H9 (cell line): ENCODE measurements at regions not wholly inside any gene's neighbourhood (a gene's known extent, or its start where the extent isn't known, plus 50 kb on each side); places are given as distances from the start of the nearest gene placed in this dataset.

Experiments used
- DNase-seq: peaks from one replicate; pipeline ENCODE4 v3.0.0-alpha.2; 2017
- H2AFZ ChIP-seq: one replicate; pipeline ENCODE4 v1.6.1; 2013; ENCODE audit warnings: mild to moderate bottlenecking, low read length, control low read depth, moderate library complexity
- H2AK5ac ChIP-seq: 2 replicates; pipeline ENCODE4 v1.6.1; 2013; ENCODE audit warnings: low read length, control low read depth, mixed read lengths; ENCODE audit not compliant: insufficient read length
- H2BK120ac ChIP-seq: one replicate; pipeline ENCODE4 v1.6.1; 2013; ENCODE audit warnings: low read depth, mild to moderate bottlenecking, low read length, control low read depth, inconsistent platforms; ENCODE audit not compliant: poor library complexity, severe bottlenecking
- H2BK12ac ChIP-seq: 2 replicates; pipeline ENCODE4 v1.6.1; 2013; ENCODE audit warnings: low read length, control low read depth, mixed read lengths, low read depth; ENCODE audit not compliant: insufficient read length
- H2BK15ac ChIP-seq: 2 replicates; pipeline ENCODE4 v1.6.1; 2013; ENCODE audit warnings: low read depth, low read length, control low read depth
- H2BK20ac ChIP-seq: one replicate; pipeline ENCODE4 v1.6.1; 2013; ENCODE audit warnings: low read depth, mild to moderate bottlenecking, low read length, control low read depth, inconsistent platforms; ENCODE audit not compliant: poor library complexity, severe bottlenecking
- H2BK5ac ChIP-seq: 2 replicates; pipeline ENCODE4 v1.6.1; 2013; ENCODE audit warnings: low read length, control low read depth, mixed read lengths; ENCODE audit not compliant: insufficient read length
- H3K14ac ChIP-seq: 2 replicates; pipeline ENCODE4 v1.6.1; 2013; ENCODE audit warnings: low read length, control low read depth; ENCODE audit not compliant: insufficient read depth
- H3K18ac ChIP-seq: 2 replicates; pipeline ENCODE4 v1.6.1; 2013; ENCODE audit warnings: low read depth, mild to moderate bottlenecking, mixed read lengths, low read length, control low read depth; ENCODE audit not compliant: insufficient read length
- H3K23ac ChIP-seq: 2 replicates; pipeline ENCODE4 v1.6.1; 2013; ENCODE audit warnings: low read length, control low read depth, mixed read lengths, low read depth; ENCODE audit not compliant: insufficient read length
- H3K23me2 ChIP-seq: 2 replicates; pipeline ENCODE4 v1.6.1; 2013; ENCODE audit warnings: low read depth, mild to moderate bottlenecking, mixed read lengths, low read length, control low read depth; ENCODE audit not compliant: insufficient read length, poor library complexity, severe bottlenecking
- H3K27ac ChIP-seq: 2 replicates; pipeline ENCODE4 v1.5.1; 2013; ENCODE audit warnings: low read length, control low read depth, mixed read lengths, low read depth; ENCODE audit not compliant: insufficient read length
- H3K27me3 ChIP-seq: 2 replicates; pipeline ENCODE4 v1.6.1; 2013; ENCODE audit warnings: low read length, control low read depth, inconsistent platforms; ENCODE audit not compliant: insufficient read depth
- H3K4ac ChIP-seq: 2 replicates; pipeline ENCODE4 v1.6.1; 2013; ENCODE audit warnings: low read depth, mild to moderate bottlenecking, control low read depth, inconsistent platforms, low read length, moderate library complexity
- H3K4me1 ChIP-seq: 2 replicates; pipeline ENCODE4 v1.6.1; 2013; ENCODE audit warnings: low read length, control low read depth, inconsistent platforms; ENCODE audit not compliant: insufficient read depth
- H3K4me2 ChIP-seq: 2 replicates; pipeline ENCODE4 v1.6.1; 2013; ENCODE audit warnings: low read length, control low read depth, mixed read lengths; ENCODE audit not compliant: insufficient read length, insufficient read depth
- H3K56ac ChIP-seq: 2 replicates; pipeline ENCODE4 v1.6.1; 2013; ENCODE audit warnings: low read depth, mild to moderate bottlenecking, mixed read lengths, low read length, control low read depth; ENCODE audit not compliant: insufficient read length
- H3K79me1 ChIP-seq: 2 replicates; pipeline ENCODE4 v1.6.1; 2013; ENCODE audit warnings: low read depth, mild to moderate bottlenecking, moderate library complexity, low read length, control low read depth, inconsistent platforms; ENCODE audit not compliant: insufficient read depth, poor library complexity, severe bottlenecking
- H3K79me2 ChIP-seq: 2 replicates; pipeline ENCODE4 v1.6.1; 2013; ENCODE audit warnings: low read length, control low read depth, inconsistent platforms; ENCODE audit not compliant: insufficient read depth
- H3K9ac ChIP-seq: 2 replicates; pipeline ENCODE4 v1.6.1; 2013; ENCODE audit warnings: low read length, control low read depth, mixed read lengths; ENCODE audit not compliant: insufficient read length; ENCODE audit errors: extremely low read depth
- H3K9me3 ChIP-seq: one replicate; pipeline ENCODE4 v1.6.1; 2013; ENCODE audit warnings: low read depth, low read length, inconsistent platforms; ENCODE audit not compliant: control insufficient read depth
- H3T11ph ChIP-seq: one replicate; pipeline ENCODE4 v1.6.1; 2013; ENCODE audit warnings: mild to moderate bottlenecking, low read length, control low read depth, inconsistent platforms
- H4K20me1 ChIP-seq: one replicate; pipeline ENCODE4 v1.6.1; 2013; ENCODE audit not compliant: control insufficient read depth, insufficient read length, insufficient read depth
- H4K5ac ChIP-seq: 2 replicates; pipeline ENCODE4 v1.6.1; 2013; ENCODE audit warnings: low read depth, mild to moderate bottlenecking, mixed read lengths, low read length, control low read depth; ENCODE audit not compliant: insufficient read length
- H4K8ac ChIP-seq: replicated peaks from 2 replicates; pipeline ENCODE4 v1.6.1; 2013; ENCODE audit warnings: low read length, control low read depth, mixed read lengths, low read depth; ENCODE audit not compliant: insufficient read length
- H4K91ac ChIP-seq: 2 replicates; pipeline ENCODE4 v1.6.1; 2013; ENCODE audit warnings: low read depth, mild to moderate bottlenecking, moderate library complexity, mixed read lengths, low read length, control low read depth; ENCODE audit not compliant: insufficient read length
- H3K27ac Mint-ChIP-seq, 3 experiments: 2 replicates in 2 of 3; 3 replicates in 1 of 3; pipeline ENCODE4 v1.8.0; 2020 to 2021; ENCODE audit warnings: mixed read lengths in 3 of 3, mild to moderate bottlenecking in 1 of 3, moderate library complexity in 1 of 3
- H3K27me3 Mint-ChIP-seq: 2 replicates; pipeline ENCODE4 v1.8.0; 2021; ENCODE audit warnings: low read depth, mild to moderate bottlenecking, moderate library complexity, mixed read lengths
- H3K36me3 Mint-ChIP-seq, 3 experiments: 2 replicates in 2 of 3; 3 replicates in 1 of 3; pipeline ENCODE4 v1.8.0; 2020 to 2021; ENCODE audit warnings: low read depth in 3 of 3, mixed read lengths in 3 of 3; ENCODE audit not compliant: insufficient read depth in 1 of 3
- H3K4me1 Mint-ChIP-seq, 2 experiments: 2 replicates each; pipeline ENCODE4 v1.8.0; 2020; ENCODE audit warnings: mixed read lengths in 2 of 2
- H3K4me3 Mint-ChIP-seq, 2 experiments: 2 replicates in 1 of 2; 3 replicates in 1 of 2; pipeline ENCODE4 v1.8.0; 2020 to 2021; ENCODE audit warnings: mild to moderate bottlenecking in 2 of 2, mixed read lengths in 2 of 2, moderate library complexity in 1 of 2
- H3K9me3 Mint-ChIP-seq, 2 experiments: 2 replicates in 1 of 2; 3 replicates in 1 of 2; pipeline ENCODE4 v1.8.0; 2020; ENCODE audit warnings: mild to moderate bottlenecking in 2 of 2, mixed read lengths in 2 of 2, moderate library complexity in 1 of 2
- CTCF ChIP-seq: fragments of 200-600 bp; sonication (generic); conservative IDR thresholded peaks from 3 replicates; pipeline ENCODE4 v1.8.0; 2021; ENCODE audit warnings: antibody characterized with exemption, mild to moderate bottlenecking
- WGBS: extraction: QIAGEN DNeasy Blood & Tissue Kit; methylation state at CpG from one replicate; pipeline ENCODE4 v1.1.7; 2013; ENCODE audit warnings: missing lambda C conversion rate, low lambda C conversion rate, mixed read lengths; ENCODE audit not compliant: insufficient read length; ENCODE audit errors: extremely low coverage; 5-methylcytosine and 5-hydroxymethylcytosine counted together

DNA sequence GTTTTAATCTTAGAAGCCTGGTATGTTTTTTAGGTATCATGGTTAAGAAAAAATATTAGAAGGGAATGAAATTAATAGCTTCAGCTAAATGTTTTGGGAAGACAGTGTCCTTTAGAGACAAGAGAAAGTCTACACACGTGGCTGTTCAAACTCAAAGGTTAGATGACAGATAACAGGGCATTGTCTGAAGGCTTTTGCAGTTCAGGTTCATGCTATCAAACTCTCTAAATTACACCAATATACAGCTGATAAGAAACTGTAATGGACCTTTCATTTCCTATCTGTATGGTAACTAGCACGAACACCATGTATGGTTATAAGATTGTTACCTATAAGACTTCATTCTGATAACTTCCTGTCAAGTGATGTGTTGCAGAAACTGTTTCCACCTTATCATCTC is 240.6 kb upstream of the MEF2C start:
- no peaks in the 10 kb centered on the region for H3K9me3 Mint-ChIP-seq
- H3K4me3 Mint-ChIP-seq: no peak overlapping the region

More for the DNA sequence above, 240.6 kb upstream of the MEF2C start:
- H3K36me3 Mint-ChIP-seq: no peaks in the 10 kb centered on the region
- H3K27ac Mint-ChIP-seq: no peak overlapping the region
- no peak for DNase-seq
- no peak overlapping the region for H4K91ac ChIP-seq
- no peak overlapping the region for H3T11ph ChIP-seq
- H3K79me1 ChIP-seq: no peaks in the 10 kb centered on the region
- H3K56ac ChIP-seq: no peak overlapping the region
- WGBS: no CpG with 5 or more reads among the region's 2 CpGs
- H3K18ac ChIP-seq: no peak overlapping the region
- no peak for TF ChIP-seq CTCF
- no peaks in the 10 kb centered on the region for H3K27me3 Mint-ChIP-seq
- no peaks in the 10 kb centered on the region for H3K79me2 ChIP-seq
- no peak overlapping the region for H3K14ac ChIP-seq
- H3K4me1 Mint-ChIP-seq: peaks cover 0 to 4% of the 10 kb centered on the region in 2 experiments; a peak in 2 of 4 replicates
- H3K9ac ChIP-seq: no peak overlapping the region
- H3K4ac ChIP-seq: no peak overlapping the region
- H3K4me2 ChIP-seq: no peak overlapping the region
- no peak overlapping the region for H4K8ac ChIP-seq
- H4K20me1 ChIP-seq: no peaks in the 10 kb centered on the region
- no peaks in the 10 kb centered on the region for H3K9me3 ChIP-seq
- H2BK20ac ChIP-seq: no peak overlapping the region
- no peaks in the 10 kb centered on the region for H3K23me2 ChIP-seq
- no peaks in the 10 kb centered on the region for H3K4me1 ChIP-seq
- no peak overlapping the region for H3K27ac ChIP-seq
- no peak overlapping the region for H2AFZ ChIP-seq
- no peak overlapping the region for H2BK120ac ChIP-seq
- no peak overlapping the region for H2BK5ac ChIP-seq
- H3K23ac ChIP-seq: no peak overlapping the region
- no peak overlapping the region for H2AK5ac ChIP-seq
- no peak overlapping the region for H2BK15ac ChIP-seq
- no peaks in the 10 kb centered on the region for H3K27me3 ChIP-seq
- H4K5ac ChIP-seq: no peak overlapping the region
- no peak overlapping the region for H2BK12ac ChIP-seq
